ENCODE measurements at regions not wholly inside any gene's neighbourhood (a gene's known extent, or its start where the extent isn't known, plus 50 kb on each side); places are given as distances from the start of the nearest gene placed in this dataset.

GRCh38 chr4:86506591-86506990, 87.5 kb upstream of the PTPN13 start:
- no peak overlapping the region for H3K4me3 ChIP-seq (ENCODE audit: low read length)
- H3K9ac ChIP-seq (ENCODE audit: low read length) = no peak overlapping the region
- H3F3A ChIP-seq (ENCODE audit: insufficient read depth, low read length, poor library complexity, severe bottlenecking) = no peaks in the 10 kb centered on the region
- H2AFZ ChIP-seq (ENCODE audit: low read depth, low read length) = no peak overlapping the region
- no peaks in the 10 kb centered on the region for H3K9me2 ChIP-seq (ENCODE audit: insufficient read depth, low read length)
- no peak overlapping the region for H3K27ac ChIP-seq (ENCODE audit: low read length)
- no peaks in the 10 kb centered on the region for H3K27me3 ChIP-seq (ENCODE audit: insufficient read depth, low read depth, low read length)
- no peaks in the 10 kb centered on the region for H3K79me2 ChIP-seq (replicated peaks; ENCODE audit: insufficient read depth, low read length)
- H3K36me3 ChIP-seq (ENCODE audit: insufficient read depth, low read length) = no peaks in the 10 kb centered on the region
- TF ChIP-seq REST (IDR thresholded peaks at IDR 0.05; ENCODE audit: borderline replicate concordance) (no peak), POLR2AphosphoS5 (IDR thresholded peaks at IDR 0.05) (no peak)
- H4K20me1 ChIP-seq (ENCODE audit: insufficient read depth) = no peaks in the 10 kb centered on the region
- no peak overlapping the region for H3K4me2 ChIP-seq (ENCODE audit: low read length)
- H3K9me3 ChIP-seq (ENCODE audit: low read length) = no peaks in the 10 kb centered on the region

GRCh38 chr4:86508436-86508835, 85.7 kb upstream of the PTPN13 start:
- Histone ChIP-seq H3K9me3 (ENCODE audit: low read length) (no peaks in the 10 kb centered on the region), H3K4me2 (ENCODE audit: low read length) (no peak overlapping the region), H3K27me3 (ENCODE audit: insufficient read depth, low read depth, low read length) (no peaks in the 10 kb centered on the region), H3K9ac (ENCODE audit: low read length) (no peak overlapping the region), H3K36me3 (ENCODE audit: insufficient read depth, low read length) (no peaks in the 10 kb centered on the region), H3K4me3 (ENCODE audit: low read length) (no peak overlapping the region), H3K27ac (ENCODE audit: low read length) (no peak overlapping the region), H4K20me1 (ENCODE audit: insufficient read depth) (no peaks in the 10 kb centered on the region), H3K9me2 (ENCODE audit: insufficient read depth, low read length) (no peaks in the 10 kb centered on the region), H2AFZ (ENCODE audit: low read depth, low read length) (no peak overlapping the region), H3K79me2 (replicated peaks; ENCODE audit: insufficient read depth, low read length) (no peaks in the 10 kb centered on the region), H3F3A (ENCODE audit: insufficient read depth, low read length, poor library complexity, severe bottlenecking) (no peaks in the 10 kb centered on the region)
- TF ChIP-seq REST (IDR thresholded peaks at IDR 0.05; ENCODE audit: borderline replicate concordance) (no peak), EZH2 (IDR thresholded peaks at IDR 0.05; ENCODE audit: borderline replicate concordance, insufficient read depth, low read length, poor library complexity, severe bottlenecking) (no peak), SMC3 (conservative IDR thresholded peaks at IDR 0.05; ENCODE audit: poor library complexity) (no peak), RAD21 (conservative IDR thresholded peaks at IDR 0.05) (no peak), POLR2AphosphoS5 (IDR thresholded peaks at IDR 0.05) (no peak), MXI1 (conservative IDR thresholded peaks at IDR 0.05; ENCODE audit: poor library complexity, severe bottlenecking) (no peak), CTCF (IDR thresholded peaks at IDR 0.05; ENCODE audit: poor library complexity, severe bottlenecking) (no peak), EP300 (conservative IDR thresholded peaks at IDR 0.05; ENCODE audit: poor library complexity, severe bottlenecking) (no peak), TAF1 (IDR thresholded peaks at IDR 0.05; ENCODE audit: low read depth) (no peak)

Measured in neural cell (in vitro differentiated cells).